Neuronal stem cell (in vitro differentiated cells): ENCODE measurements at regions not wholly inside any gene's neighbourhood (a gene's known extent, or its start where the extent isn't known, plus 50 kb on each side); places are given as distances from the start of the nearest gene placed in this dataset.
"Not testable (repeated sequence)": the region's sequence is repeated elsewhere in the genome, so short reads cannot be mapped to it uniquely, and the experiment has no call there.

Source experiments
- DNase-seq: peaks from one replicate; pipeline ENCODE4 v3.0.0-alpha.2; 2013; ENCODE audit warnings: low spot score
- H2AFZ ChIP-seq: one replicate; pipeline ENCODE4 v1.6.1; 2013; ENCODE audit warnings: mild to moderate bottlenecking, low read length, inconsistent platforms
- H2AK5ac ChIP-seq: 2 replicates; pipeline ENCODE4 v1.6.1; 2013; ENCODE audit warnings: low read depth, mild to moderate bottlenecking, inconsistent platforms, low read length, moderate library complexity, mixed read lengths
- H2BK120ac ChIP-seq: 2 replicates; pipeline ENCODE4 v1.6.1; 2013; ENCODE audit warnings: low read depth, mild to moderate bottlenecking, inconsistent platforms, low read length, moderate library complexity, mixed read lengths
- H2BK12ac ChIP-seq: one replicate; pipeline ENCODE4 v1.6.1; 2013; ENCODE audit warnings: low read length, inconsistent platforms
- H2BK15ac ChIP-seq: 2 replicates; pipeline ENCODE4 v1.6.1; 2013; ENCODE audit warnings: mild to moderate bottlenecking, low read length, inconsistent platforms, mixed read lengths
- H2BK5ac ChIP-seq: one replicate; pipeline ENCODE4 v1.6.1; 2013; ENCODE audit warnings: inconsistent platforms, mild to moderate bottlenecking, low read length, moderate library complexity
- H3K14ac ChIP-seq: one replicate; pipeline ENCODE4 v1.6.1; 2013; ENCODE audit warnings: low read length, inconsistent platforms
- H3K18ac ChIP-seq: 2 replicates; pipeline ENCODE4 v1.6.1; 2013; ENCODE audit warnings: low read length, inconsistent platforms
- H3K23ac ChIP-seq: 2 replicates; pipeline ENCODE4 v1.6.1; 2013; ENCODE audit warnings: low read depth, mild to moderate bottlenecking, mixed read lengths, low read length, inconsistent platforms; ENCODE audit not compliant: poor library complexity
- H3K27ac ChIP-seq: replicated peaks from 3 replicates; pipeline ENCODE4 v1.5.1; 2013; ENCODE audit warnings: low read length, inconsistent platforms
- H3K27me3 ChIP-seq, 3 experiments: 2 replicates each; pipeline ENCODE4 v1.6.1; 2013; ENCODE audit warnings: low read length in 3 of 3, mild to moderate bottlenecking in 2 of 3, inconsistent platforms in 1 of 3, low read depth in 1 of 3, mixed read lengths in 1 of 3, moderate library complexity in 1 of 3; ENCODE audit not compliant: control insufficient read depth in 3 of 3, insufficient read depth in 3 of 3
- H3K36me3 ChIP-seq, 2 donors: replicated peaks in 1 of 2; 2 replicates each; pipeline ENCODE4 v1.6.1; 2013; ENCODE audit warnings: low read length in 2 of 2; ENCODE audit not compliant: control insufficient read depth in 2 of 2, insufficient read depth in 2 of 2
- H3K4ac ChIP-seq: 2 replicates; pipeline ENCODE4 v1.6.1; 2013; ENCODE audit warnings: inconsistent platforms, mild to moderate bottlenecking, low read length, moderate library complexity
- H3K4me1 ChIP-seq, 2 donors: 1 replicate in 1 of 2; 2 replicates in 1 of 2; pipeline ENCODE4 v1.6.1; 2013; ENCODE audit warnings: low read length in 2 of 2, low read depth in 1 of 2; ENCODE audit not compliant: control insufficient read depth in 2 of 2, insufficient read depth in 1 of 2
- H3K4me2 ChIP-seq: one replicate; pipeline ENCODE4 v1.6.1; 2013; ENCODE audit warnings: mild to moderate bottlenecking, low read length, inconsistent platforms; ENCODE audit not compliant: insufficient read depth, poor library complexity, severe bottlenecking
- H3K4me3 ChIP-seq, 2 donors: 2 replicates each; pipeline ENCODE4 v1.5.1; 2013; ENCODE audit warnings: low read length in 2 of 2, mild to moderate bottlenecking in 2 of 2, inconsistent platforms in 1 of 2, moderate library complexity in 1 of 2
- H3K79me1 ChIP-seq: one replicate; pipeline ENCODE4 v1.6.1; 2013; ENCODE audit warnings: low read depth, mild to moderate bottlenecking, inconsistent platforms, low read length, moderate library complexity
- H3K9ac ChIP-seq: one replicate; pipeline ENCODE4 v1.6.1; 2013; ENCODE audit warnings: mild to moderate bottlenecking, low read depth, low read length, inconsistent platforms; ENCODE audit not compliant: poor library complexity
- H3K9me3 ChIP-seq, 2 donors: replicated peaks in 1 of 2; 2 replicates each; pipeline versions ENCODE3 to v1.6.1; 2013; ENCODE audit warnings: low read length in 2 of 2, mild to moderate bottlenecking in 2 of 2, inconsistent platforms in 1 of 2, low read depth in 1 of 2, mixed read lengths in 1 of 2, moderate library complexity in 1 of 2; ENCODE audit not compliant: control insufficient read depth in 2 of 2, insufficient read depth in 1 of 2
- H4K8ac ChIP-seq: one replicate; pipeline ENCODE4 v1.6.1; 2013; ENCODE audit warnings: low read depth, mild to moderate bottlenecking, inconsistent platforms, low read length, moderate library complexity
- H4K91ac ChIP-seq: one replicate; pipeline ENCODE4 v1.6.1; 2013; ENCODE audit warnings: low read length, low read depth, mild to moderate bottlenecking, inconsistent platforms; ENCODE audit not compliant: poor library complexity
- whole genome bisulfite sequencing, 2 donors: extraction: QIAGEN DNeasy Blood & Tissue Kit; methylation state at CpG; one replicate each; pipeline ENCODE4 v1.1.7; 2013; ENCODE audit warnings: missing lambda C conversion rate in 2 of 2, mixed read lengths in 1 of 2; ENCODE audit not compliant: insufficient read length in 2 of 2, insufficient replicate concordance in 1 of 2; ENCODE audit errors: extremely low coverage in 2 of 2; 5-methylcytosine and 5-hydroxymethylcytosine counted together

- Histone ChIP-seq H2AK5ac (no peak overlapping the region), H3K79me1 (no peaks in the 10 kb centered on the region), H4K91ac (no peak overlapping the region), H3K27ac (no peak overlapping the region), H3K4me1 (no peaks in the 10 kb centered on the region), H4K8ac (no peak overlapping the region), H3K4ac (no peak overlapping the region), H3K23ac (no peak overlapping the region), H2AFZ (no peak overlapping the region), H3K9ac (no peak overlapping the region), H2BK120ac (no peak overlapping the region), H3K27me3 (no peaks in the 10 kb centered on the region), H2BK12ac (no peak overlapping the region), H3K14ac (no peak overlapping the region), H3K36me3 (no peaks in the 10 kb centered on the region), H3K18ac (no peak overlapping the region), H3K4me3 (no peak overlapping the region), H3K4me2 (no peak overlapping the region), H2BK5ac (no peak overlapping the region), H3K9me3 (no peaks in the 10 kb centered on the region), H2BK15ac (no peak overlapping the region)
- no peak for DNase-seq
- no CpG with 5 or more reads among the region's 2 CpGs for WGBS, 2 donors
Observed at GRCh38 chr5:162816816-162817215, 620.6 kb upstream of the CCNG1 start.

GRCh38 chr5:162817364-162817763 lies 620.0 kb upstream of the CCNG1 start:
- Histone ChIP-seq H2BK12ac (no peak overlapping the region), H3K36me3 (no peaks in the 10 kb centered on the region), H2BK5ac (no peak overlapping the region), H3K27ac (no peak overlapping the region), H4K8ac (no peak overlapping the region), H3K18ac (no peak overlapping the region), H3K9ac (no peak overlapping the region), H3K4ac (no peak overlapping the region), H3K4me3 (no peak overlapping the region), H3K27me3 (no peaks in the 10 kb centered on the region), H3K4me1 (no peaks in the 10 kb centered on the region), H3K4me2 (no peak overlapping the region), H2BK120ac (no peak overlapping the region), H4K91ac (no peak overlapping the region), H3K9me3 (no peaks in the 10 kb centered on the region), H3K79me1 (no peaks in the 10 kb centered on the region), H2BK15ac (no peak overlapping the region), H2AK5ac (no peak overlapping the region), H3K14ac (no peak overlapping the region), H3K23ac (no peak overlapping the region), H2AFZ (no peak overlapping the region)
- no CpG with 5 or more reads among the region's 4 CpGs for WGBS, 2 donors
- DNase-seq: no peak

GRCh38 chr5:162821664-162822063 lies 615.7 kb upstream of the CCNG1 start:
- not testable (repeated sequence) for H2BK15ac ChIP-seq, H3K27me3 ChIP-seq, H3K9ac ChIP-seq, H2AK5ac ChIP-seq, H3K9me3 ChIP-seq, H4K91ac ChIP-seq, H3K79me1 ChIP-seq, H4K8ac ChIP-seq, H3K4me3 ChIP-seq, H2BK12ac ChIP-seq, H2BK120ac ChIP-seq, H3K14ac ChIP-seq, H3K23ac ChIP-seq, H3K18ac ChIP-seq, H2BK5ac ChIP-seq, H3K4me2 ChIP-seq, H3K4ac ChIP-seq, H3K36me3 ChIP-seq, H2AFZ ChIP-seq, H3K4me1 ChIP-seq, DNase-seq, H3K27ac ChIP-seq
- WGBS, 2 donors: no CpG with 5 or more reads among the region's 8 CpGs

- no peaks in the 10 kb centered on the region for H3K27me3 ChIP-seq
Observed at GRCh38 chr5:162824360-162824759, 613.0 kb upstream of the CCNG1 start.

More at GRCh38 chr5:162824360-162824759, 613.0 kb upstream of the CCNG1 start:
- Histone ChIP-seq H3K14ac (no peak overlapping the region), H4K91ac (no peak overlapping the region), H3K27ac (no peak overlapping the region), H3K23ac (no peak overlapping the region), H2BK5ac (no peak overlapping the region), H3K18ac (no peak overlapping the region), H3K4me2 (no peak overlapping the region), H2BK12ac (no peak overlapping the region), H3K9ac (no peak overlapping the region), H3K4me3 (no peak overlapping the region), H4K8ac (no peak overlapping the region), H2AK5ac (no peak overlapping the region), H3K9me3 (no peaks in the 10 kb centered on the region), H3K79me1 (no peaks in the 10 kb centered on the region), H3K36me3 (no peaks in the 10 kb centered on the region), H2BK120ac (no peak overlapping the region), H2BK15ac (no peak overlapping the region), H3K4me1 (no peaks in the 10 kb centered on the region), H2AFZ (no peak overlapping the region), H3K4ac (no peak overlapping the region)
- no peak for DNase-seq
- WGBS, 2 donors: no CpG with 5 or more reads among the region's 2 CpGs
